GM10248 (cell line): ENCODE measurements at regions not wholly inside any gene's neighbourhood (a gene's known extent, or its start where the extent isn't known, plus 50 kb on each side); places are given as distances from the start of the nearest gene placed in this dataset.

Source experiments
- CTCF ChIA-PET: fragments of 300-600 bp; sonication (Branson Sonifier 250); formaldehyde crosslinking; extraction: SDS; loops from one replicate; lab custom pipeline; 2021; ENCODE audit warnings: antibody characterized with exemption; lab: Yijun Ruan, JAX
- POLR2A ChIA-PET: fragments of 350-650 bp; sonication (Branson Sonifier 250); formaldehyde crosslinking; extraction: SDS; loops from one replicate; lab custom pipeline; 2020; ENCODE audit warnings: antibody characterized with exemption; lab: Yijun Ruan, JAX
- DNase-seq: peaks from one replicate; pipeline ENCODE4 v3.0.0; 2012; ENCODE audit errors: extremely low spot score
- CTCF ChIP-seq: IDR thresholded peaks from 2 replicates; pipeline ENCODE4 v1.5.1; 2012; ENCODE audit warnings: mild to moderate bottlenecking, low read depth; ENCODE audit errors: extremely low read depth, missing control alignments, control extremely low read depth

- POLR2A ChIA-PET, result no interaction called here
- DNase-seq, result no peak
- TF ChIP-seq CTCF, result no peak
- CTCF ChIA-PET, result no interaction called here
Measured at GRCh38 chr1:80607064-80607463, 1193.7 kb upstream of the ADGRL2 start.

GRCh38 chr1:80594013-80594412 lies 1206.7 kb upstream of the ADGRL2 start:
- TF ChIP-seq CTCF, result no peak
- no peak for DNase-seq
- CTCF ChIA-PET, result no interaction called here
- POLR2A ChIA-PET, result no interaction called here

GRCh38 chr1:80593197-80593596 lies 1207.5 kb upstream of the ADGRL2 start:
- no peak for DNase-seq
- ChIA-PET POLR2A (no interaction called here), CTCF (no interaction called here)
- no peak for TF ChIP-seq CTCF

GRCh38 chr1:80582980-80583379 lies 1217.8 kb upstream of the ADGRL2 start:
- no peak for DNase-seq
- ChIA-PET POLR2A (no interaction called here), CTCF (no interaction called here)
- no peak for TF ChIP-seq CTCF

GRCh38 chr1:80579055-80579454 lies 1221.7 kb upstream of the ADGRL2 start:
- CTCF ChIA-PET, result no interaction called here

GRCh38 chr1:80566867-80567266 lies 1233.9 kb upstream of the ADGRL2 start:
- ChIA-PET CTCF (no interaction called here), POLR2A (no interaction called here)
- DNase-seq, result no peak
- no peak for TF ChIP-seq CTCF

More at GRCh38 chr1:80579055-80579454, 1221.7 kb upstream of the ADGRL2 start:
- no peak for TF ChIP-seq CTCF
- no peak for DNase-seq
- POLR2A ChIA-PET, result no interaction called here

GRCh38 chr1:80566123-80566522 lies 1234.6 kb upstream of the ADGRL2 start:
- TF ChIP-seq CTCF, result no peak
- ChIA-PET CTCF (no interaction called here), POLR2A (no interaction called here)
- DNase-seq, result no peak
